HepG2 (cell line): ENCODE measurements at regions not wholly inside any gene's neighbourhood (a gene's known extent, or its start where the extent isn't known, plus 50 kb on each side); places are given as distances from the start of the nearest gene placed in this dataset.
"Not testable (repeated sequence)": the region's sequence is repeated elsewhere in the genome, so short reads cannot be mapped to it uniquely, and the experiment has no call there.

Experiments
- POLR2G ChIP-seq: fragments of 200-400 bp; formaldehyde crosslinking; IDR thresholded peaks from 2 replicates; pipeline ENCODE4 v1.6.1; 2018; ENCODE audit warnings: mild to moderate bottlenecking, low read depth, low read length, moderate library complexity
- SP140L ChIP-seq: sonication (generic); formaldehyde crosslinking; IDR thresholded peaks from 2 replicates; pipeline ENCODE4 v1.4.0; 2020; ENCODE audit warnings: missing genetic modification reagents, borderline replicate concordance
- SUZ12 ChIP-seq: fragments of 150-350 bp; IDR thresholded peaks from 2 replicates; pipeline ENCODE4 v1.6.1; 2014; ENCODE audit warnings: low read depth, low read length

DNA sequence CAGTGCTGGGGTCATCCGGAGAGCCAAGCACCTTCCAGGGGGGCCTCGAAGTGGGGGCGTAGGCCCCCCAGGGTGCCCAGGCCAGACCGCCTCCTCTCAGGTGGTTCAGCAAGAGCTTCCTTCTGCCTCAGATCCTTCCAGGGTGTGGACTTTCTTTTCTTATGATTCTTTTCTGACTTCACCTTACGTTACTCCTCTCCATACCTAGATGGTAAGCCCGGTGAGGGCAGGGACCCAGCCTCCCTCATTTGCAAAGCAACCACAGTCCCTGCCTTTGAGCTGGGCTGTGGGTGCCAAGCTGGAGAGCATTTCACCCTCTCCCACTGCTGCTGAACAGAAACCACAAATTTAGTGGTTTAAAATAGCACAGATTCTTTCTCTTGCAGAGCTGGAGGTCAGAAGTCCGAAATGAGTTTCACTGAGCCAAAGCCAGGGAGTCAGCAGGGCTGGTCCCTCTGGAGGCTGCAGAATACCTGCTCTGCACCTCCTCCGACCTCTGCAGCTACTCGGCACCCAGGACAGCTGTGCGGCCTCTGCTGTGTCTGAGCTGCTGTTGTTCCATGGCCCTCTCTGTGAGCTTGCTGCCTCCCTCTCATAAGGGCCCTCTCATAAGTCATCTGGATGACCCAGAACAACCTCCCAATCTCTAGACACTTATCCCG is 323.0 kb downstream of the CACNA1B start:
- TF ChIP-seq POLR2G, SP140L, SUZ12: not testable (repeated sequence)
